Stomach (tissue), 4 donors: ENCODE measurements at regions not wholly inside any gene's neighbourhood (a gene's known extent, or its start where the extent isn't known, plus 50 kb on each side); places are given as distances from the start of the nearest gene placed in this dataset.

Experiments used
- CTCF ChIP-seq, 7 experiments: fragments of 450-650 bp in 4 of 7; fragments of 200-600 bp in 3 of 7; sonication (generic) in 3 of 7; IDR thresholded peaks; one replicate each; pipeline ENCODE4 v1.5.1; 2016 to 2019; ENCODE audit warnings: antibody characterized with exemption in 7 of 7, control low read depth in 2 of 7, mild to moderate bottlenecking in 1 of 7
- POLR2A ChIP-seq, 4 donors: fragments of 450-650 bp; IDR thresholded peaks; one replicate each; pipeline ENCODE4 v1.6.1; 2016; ENCODE audit warnings: antibody characterized with exemption in 4 of 4, control low read depth in 2 of 4, mild to moderate bottlenecking in 1 of 4, moderate library complexity in 1 of 4
- POLR2AphosphoS5 ChIP-seq, 3 donors: sonication (generic); formaldehyde crosslinking; IDR thresholded peaks; one replicate each; pipeline ENCODE4 v1.6.1; 2016; ENCODE audit warnings: antibody characterized with exemption in 3 of 3

GRCh38 chr7:49488573-49488972 lies 284.9 kb upstream of the VWC2 start:
- TF ChIP-seq CTCF (IDR thresholded peaks at IDR 0.05) (no peak), POLR2A (IDR thresholded peaks at IDR 0.05) (no peak), POLR2AphosphoS5 (IDR thresholded peaks at IDR 0.05) (no peak)
